ENCODE measurements at regions not wholly inside any gene's neighbourhood (a gene's known extent, or its start where the extent isn't known, plus 50 kb on each side); places are given as distances from the start of the nearest gene placed in this dataset.

- H3K9me3 ChIP-seq (ENCODE audit: low read length) = no peaks in the 10 kb centered on the region
- H3K27me3 ChIP-seq (ENCODE audit: insufficient read depth, low read length) = no peaks in the 10 kb centered on the region
- H3K4me2 ChIP-seq (ENCODE audit: low read length) = no peak overlapping the region
- no peaks in the 10 kb centered on the region for H4K20me1 ChIP-seq (ENCODE audit: insufficient read depth, low read length)
- TF ChIP-seq CTCF (IDR thresholded peaks at IDR 0.05; ENCODE audit: low read length) (no peak), EZH2 (IDR thresholded peaks at IDR 0.05; ENCODE audit: borderline replicate concordance, low read length) (no peak)
- H2AFZ ChIP-seq (ENCODE audit: low read length) = no peak overlapping the region
- H3K36me3 ChIP-seq (ENCODE audit: insufficient read depth, low read length) = no peaks in the 10 kb centered on the region
- peaks cover 19% of the 10 kb centered on the region for H3K4me1 ChIP-seq (ENCODE audit: insufficient read depth, low read length, severe bottlenecking)
- H3F3A ChIP-seq (ENCODE audit: insufficient read depth, low read length) = no peaks in the 10 kb centered on the region
- no peak overlapping the region for H3K9ac ChIP-seq (ENCODE audit: low read length)
- H3K4me3 ChIP-seq (ENCODE audit: low read depth, low read length, poor library complexity, severe bottlenecking) = no peak overlapping the region
- H3K27ac ChIP-seq (ENCODE audit: low read depth, low read length, poor library complexity, severe bottlenecking) = no peak overlapping the region
- H3K79me2 ChIP-seq (ENCODE audit: insufficient read depth, low read length) = no peaks in the 10 kb centered on the region
- no peaks in the 10 kb centered on the region for H3K9me2 ChIP-seq (ENCODE audit: low read depth, low read length)
Observed at GRCh38 chr2:230658577-230658876, 54.1 kb upstream of the CAB39 start.

- Histone ChIP-seq H3K36me3 (ENCODE audit: insufficient read depth, low read length) (no peaks in the 10 kb centered on the region), H3K27ac (ENCODE audit: low read depth, low read length, poor library complexity, severe bottlenecking) (no peak overlapping the region)
- no peak for TF ChIP-seq CTCF (IDR thresholded peaks at IDR 0.05; ENCODE audit: low read length)
- no peak for TF ChIP-seq EZH2 (IDR thresholded peaks at IDR 0.05; ENCODE audit: borderline replicate concordance, low read length)
Observed at GRCh38 chr2:230658877-230659652, 53.6 kb upstream of the CAB39 start.

GRCh38 chr2:230660294-230661060 is 52.2 kb upstream of the CAB39 start:
- Histone ChIP-seq H3K36me3 (ENCODE audit: insufficient read depth, low read length) (no peaks in the 10 kb centered on the region), H3F3A (ENCODE audit: insufficient read depth, low read length) (no peaks in the 10 kb centered on the region), H3K4me1 (ENCODE audit: insufficient read depth, low read length, severe bottlenecking) (peaks cover 19% of the 10 kb centered on the region), H3K9me2 (ENCODE audit: low read depth, low read length) (no peaks in the 10 kb centered on the region), H3K27me3 (ENCODE audit: insufficient read depth, low read length) (no peaks in the 10 kb centered on the region), H2AFZ (ENCODE audit: low read length) (no peak overlapping the region), H3K9me3 (ENCODE audit: low read length) (no peaks in the 10 kb centered on the region), H3K4me2 (ENCODE audit: low read length) (peak overlapping the region; percentile 29; the same call in 1 of the 2 replicates), H3K79me2 (ENCODE audit: insufficient read depth, low read length) (no peaks in the 10 kb centered on the region), H4K20me1 (ENCODE audit: insufficient read depth, low read length) (no peaks in the 10 kb centered on the region), H3K27ac (ENCODE audit: low read depth, low read length, poor library complexity, severe bottlenecking) (no peak overlapping the region), H3K9ac (ENCODE audit: low read length) (peak overlapping the region; percentile 16; the same call in 1 of the 2 replicates), H3K4me3 (ENCODE audit: low read depth, low read length, poor library complexity, severe bottlenecking) (no peak overlapping the region)
- no peak for TF ChIP-seq EZH2 (IDR thresholded peaks at IDR 0.05; ENCODE audit: borderline replicate concordance, low read length)
- no peak for TF ChIP-seq CTCF (IDR thresholded peaks at IDR 0.05; ENCODE audit: low read length)

More at GRCh38 chr2:230658877-230659652, 53.6 kb upstream of the CAB39 start:
- H3K4me3 ChIP-seq (ENCODE audit: low read depth, low read length, poor library complexity, severe bottlenecking) = no peak overlapping the region
- no peaks in the 10 kb centered on the region for H3K79me2 ChIP-seq (ENCODE audit: insufficient read depth, low read length)
- no peak overlapping the region for H2AFZ ChIP-seq (ENCODE audit: low read length)
- no peak overlapping the region for H3K9ac ChIP-seq (ENCODE audit: low read length)
- no peaks in the 10 kb centered on the region for H3K9me2 ChIP-seq (ENCODE audit: low read depth, low read length)
- no peak overlapping the region for H3K4me2 ChIP-seq (ENCODE audit: low read length)
- H3K9me3 ChIP-seq (ENCODE audit: low read length) = no peaks in the 10 kb centered on the region
- no peaks in the 10 kb centered on the region for H3F3A ChIP-seq (ENCODE audit: insufficient read depth, low read length)
- H4K20me1 ChIP-seq (ENCODE audit: insufficient read depth, low read length) = no peaks in the 10 kb centered on the region
- peaks cover 19% of the 10 kb centered on the region for H3K4me1 ChIP-seq (ENCODE audit: insufficient read depth, low read length, severe bottlenecking)
- no peaks in the 10 kb centered on the region for H3K27me3 ChIP-seq (ENCODE audit: insufficient read depth, low read length)
